H9 (cell line): ENCODE measurements at regions not wholly inside any gene's neighbourhood (a gene's known extent, or its start where the extent isn't known, plus 50 kb on each side); places are given as distances from the start of the nearest gene placed in this dataset.

Source experiments
- DNase-seq: peaks from one replicate; pipeline ENCODE4 v3.0.0-alpha.2; 2017
- H2AFZ ChIP-seq: one replicate; pipeline ENCODE4 v1.6.1; 2013; ENCODE audit warnings: mild to moderate bottlenecking, low read length, control low read depth, moderate library complexity
- H2AK5ac ChIP-seq: 2 replicates; pipeline ENCODE4 v1.6.1; 2013; ENCODE audit warnings: low read length, control low read depth, mixed read lengths; ENCODE audit not compliant: insufficient read length
- H2BK120ac ChIP-seq: one replicate; pipeline ENCODE4 v1.6.1; 2013; ENCODE audit warnings: low read depth, mild to moderate bottlenecking, low read length, control low read depth, inconsistent platforms; ENCODE audit not compliant: poor library complexity, severe bottlenecking
- H2BK12ac ChIP-seq: 2 replicates; pipeline ENCODE4 v1.6.1; 2013; ENCODE audit warnings: low read length, control low read depth, mixed read lengths, low read depth; ENCODE audit not compliant: insufficient read length
- H2BK15ac ChIP-seq: 2 replicates; pipeline ENCODE4 v1.6.1; 2013; ENCODE audit warnings: low read depth, low read length, control low read depth
- H2BK20ac ChIP-seq: one replicate; pipeline ENCODE4 v1.6.1; 2013; ENCODE audit warnings: low read depth, mild to moderate bottlenecking, low read length, control low read depth, inconsistent platforms; ENCODE audit not compliant: poor library complexity, severe bottlenecking
- H2BK5ac ChIP-seq: 2 replicates; pipeline ENCODE4 v1.6.1; 2013; ENCODE audit warnings: low read length, control low read depth, mixed read lengths; ENCODE audit not compliant: insufficient read length
- H3K14ac ChIP-seq: 2 replicates; pipeline ENCODE4 v1.6.1; 2013; ENCODE audit warnings: low read length, control low read depth; ENCODE audit not compliant: insufficient read depth
- H3K18ac ChIP-seq: 2 replicates; pipeline ENCODE4 v1.6.1; 2013; ENCODE audit warnings: low read depth, mild to moderate bottlenecking, mixed read lengths, low read length, control low read depth; ENCODE audit not compliant: insufficient read length
- H3K23ac ChIP-seq: 2 replicates; pipeline ENCODE4 v1.6.1; 2013; ENCODE audit warnings: low read length, control low read depth, mixed read lengths, low read depth; ENCODE audit not compliant: insufficient read length
- H3K23me2 ChIP-seq: 2 replicates; pipeline ENCODE4 v1.6.1; 2013; ENCODE audit warnings: low read depth, mild to moderate bottlenecking, mixed read lengths, low read length, control low read depth; ENCODE audit not compliant: insufficient read length, poor library complexity, severe bottlenecking
- H3K27ac ChIP-seq: 2 replicates; pipeline ENCODE4 v1.5.1; 2013; ENCODE audit warnings: low read length, control low read depth, mixed read lengths, low read depth; ENCODE audit not compliant: insufficient read length
- H3K27me3 ChIP-seq: 2 replicates; pipeline ENCODE4 v1.6.1; 2013; ENCODE audit warnings: low read length, control low read depth, inconsistent platforms; ENCODE audit not compliant: insufficient read depth
- H3K4ac ChIP-seq: 2 replicates; pipeline ENCODE4 v1.6.1; 2013; ENCODE audit warnings: low read depth, mild to moderate bottlenecking, control low read depth, inconsistent platforms, low read length, moderate library complexity
- H3K4me1 ChIP-seq: 2 replicates; pipeline ENCODE4 v1.6.1; 2013; ENCODE audit warnings: low read length, control low read depth, inconsistent platforms; ENCODE audit not compliant: insufficient read depth
- H3K4me2 ChIP-seq: 2 replicates; pipeline ENCODE4 v1.6.1; 2013; ENCODE audit warnings: low read length, control low read depth, mixed read lengths; ENCODE audit not compliant: insufficient read length, insufficient read depth
- H3K56ac ChIP-seq: 2 replicates; pipeline ENCODE4 v1.6.1; 2013; ENCODE audit warnings: low read depth, mild to moderate bottlenecking, mixed read lengths, low read length, control low read depth; ENCODE audit not compliant: insufficient read length
- H3K79me1 ChIP-seq: 2 replicates; pipeline ENCODE4 v1.6.1; 2013; ENCODE audit warnings: low read depth, mild to moderate bottlenecking, moderate library complexity, low read length, control low read depth, inconsistent platforms; ENCODE audit not compliant: insufficient read depth, poor library complexity, severe bottlenecking
- H3K79me2 ChIP-seq: 2 replicates; pipeline ENCODE4 v1.6.1; 2013; ENCODE audit warnings: low read length, control low read depth, inconsistent platforms; ENCODE audit not compliant: insufficient read depth
- H3K9ac ChIP-seq: 2 replicates; pipeline ENCODE4 v1.6.1; 2013; ENCODE audit warnings: low read length, control low read depth, mixed read lengths; ENCODE audit not compliant: insufficient read length; ENCODE audit errors: extremely low read depth
- H3K9me3 ChIP-seq: one replicate; pipeline ENCODE4 v1.6.1; 2013; ENCODE audit warnings: low read depth, low read length, inconsistent platforms; ENCODE audit not compliant: control insufficient read depth
- H3T11ph ChIP-seq: one replicate; pipeline ENCODE4 v1.6.1; 2013; ENCODE audit warnings: mild to moderate bottlenecking, low read length, control low read depth, inconsistent platforms
- H4K20me1 ChIP-seq: one replicate; pipeline ENCODE4 v1.6.1; 2013; ENCODE audit not compliant: control insufficient read depth, insufficient read length, insufficient read depth
- H4K5ac ChIP-seq: 2 replicates; pipeline ENCODE4 v1.6.1; 2013; ENCODE audit warnings: low read depth, mild to moderate bottlenecking, mixed read lengths, low read length, control low read depth; ENCODE audit not compliant: insufficient read length
- H4K8ac ChIP-seq: replicated peaks from 2 replicates; pipeline ENCODE4 v1.6.1; 2013; ENCODE audit warnings: low read length, control low read depth, mixed read lengths, low read depth; ENCODE audit not compliant: insufficient read length
- H4K91ac ChIP-seq: 2 replicates; pipeline ENCODE4 v1.6.1; 2013; ENCODE audit warnings: low read depth, mild to moderate bottlenecking, moderate library complexity, mixed read lengths, low read length, control low read depth; ENCODE audit not compliant: insufficient read length
- H3K27ac Mint-ChIP-seq, 3 experiments: 2 replicates in 2 of 3; 3 replicates in 1 of 3; pipeline ENCODE4 v1.8.0; 2020 to 2021; ENCODE audit warnings: mixed read lengths in 3 of 3, mild to moderate bottlenecking in 1 of 3, moderate library complexity in 1 of 3
- H3K27me3 Mint-ChIP-seq: 2 replicates; pipeline ENCODE4 v1.8.0; 2021; ENCODE audit warnings: low read depth, mild to moderate bottlenecking, moderate library complexity, mixed read lengths
- H3K36me3 Mint-ChIP-seq, 3 experiments: 2 replicates in 2 of 3; 3 replicates in 1 of 3; pipeline ENCODE4 v1.8.0; 2020 to 2021; ENCODE audit warnings: low read depth in 3 of 3, mixed read lengths in 3 of 3; ENCODE audit not compliant: insufficient read depth in 1 of 3
- H3K4me1 Mint-ChIP-seq, 2 experiments: 2 replicates each; pipeline ENCODE4 v1.8.0; 2020; ENCODE audit warnings: mixed read lengths in 2 of 2
- H3K4me3 Mint-ChIP-seq, 2 experiments: 2 replicates in 1 of 2; 3 replicates in 1 of 2; pipeline ENCODE4 v1.8.0; 2020 to 2021; ENCODE audit warnings: mild to moderate bottlenecking in 2 of 2, mixed read lengths in 2 of 2, moderate library complexity in 1 of 2
- H3K9me3 Mint-ChIP-seq, 2 experiments: 2 replicates in 1 of 2; 3 replicates in 1 of 2; pipeline ENCODE4 v1.8.0; 2020; ENCODE audit warnings: mild to moderate bottlenecking in 2 of 2, mixed read lengths in 2 of 2, moderate library complexity in 1 of 2
- CTCF ChIP-seq: fragments of 200-600 bp; sonication (generic); conservative IDR thresholded peaks from 3 replicates; pipeline ENCODE4 v1.8.0; 2021; ENCODE audit warnings: antibody characterized with exemption, mild to moderate bottlenecking
- WGBS: extraction: QIAGEN DNeasy Blood & Tissue Kit; methylation state at CpG from one replicate; pipeline ENCODE4 v1.1.7; 2013; ENCODE audit warnings: missing lambda C conversion rate, low lambda C conversion rate, mixed read lengths; ENCODE audit not compliant: insufficient read length; ENCODE audit errors: extremely low coverage; 5-methylcytosine and 5-hydroxymethylcytosine counted together

GRCh38 chr16:14005335-14005734, 65.8 kb upstream of the MRTFB start:
- no peak for DNase-seq
- Histone ChIP-seq H3T11ph (no peak overlapping the region), H3K79me1 (no peaks in the 10 kb centered on the region), H2AK5ac (no peak overlapping the region), H2BK15ac (no peak overlapping the region), H3K9me3 (no peaks in the 10 kb centered on the region), H4K8ac (no peak overlapping the region), H4K5ac (no peak overlapping the region), H3K9ac (no peak overlapping the region), H3K23ac (no peak overlapping the region), H2AFZ (no peak overlapping the region), H3K14ac (no peak overlapping the region), H2BK12ac (no peak overlapping the region), H3K18ac (no peak overlapping the region), H2BK20ac (no peak overlapping the region), H2BK5ac (no peak overlapping the region), H3K27ac (no peak overlapping the region), H3K23me2 (no peaks in the 10 kb centered on the region), H3K56ac (no peak overlapping the region), H4K20me1 (no peaks in the 10 kb centered on the region), H3K4me2 (no peak overlapping the region), H3K27me3 (no peaks in the 10 kb centered on the region), H2BK120ac (no peak overlapping the region), H4K91ac (no peak overlapping the region), H3K79me2 (no peaks in the 10 kb centered on the region), H3K4me1 (peaks cover 2% of the 10 kb centered on the region; the same call in 1 of the 2 replicates), H3K4ac (no peak overlapping the region)
- no peak overlapping the region for H3K4me3 Mint-ChIP-seq
- no peaks in the 10 kb centered on the region; a peak in 1 of 7 replicates for H3K36me3 Mint-ChIP-seq
- no peaks in the 10 kb centered on the region for H3K9me3 Mint-ChIP-seq
- no peak overlapping the region for H3K27ac Mint-ChIP-seq
- no peaks in the 10 kb centered on the region; the same call in none of the 2 replicates for H3K27me3 Mint-ChIP-seq
- peaks cover 22 to 32% of the 10 kb centered on the region in 2 experiments for H3K4me1 Mint-ChIP-seq
- no CpG with 5 or more reads among the region's 6 CpGs for WGBS
- no peak for TF ChIP-seq CTCF
